GM19324 (cell line): ENCODE measurements at regions not wholly inside any gene's neighbourhood (a gene's known extent, or its start where the extent isn't known, plus 50 kb on each side); places are given as distances from the start of the nearest gene placed in this dataset.

ENCODE experiments used
- ATAC-seq: cut with Tn5 transposase; IDR thresholded peaks from one replicate; pipeline ENCODE4 v1.9.1; 2021; ENCODE audit warnings: mild to moderate bottlenecking, moderate library complexity; ENCODE audit not compliant: unreplicated experiment, low FRiP score

DNA sequence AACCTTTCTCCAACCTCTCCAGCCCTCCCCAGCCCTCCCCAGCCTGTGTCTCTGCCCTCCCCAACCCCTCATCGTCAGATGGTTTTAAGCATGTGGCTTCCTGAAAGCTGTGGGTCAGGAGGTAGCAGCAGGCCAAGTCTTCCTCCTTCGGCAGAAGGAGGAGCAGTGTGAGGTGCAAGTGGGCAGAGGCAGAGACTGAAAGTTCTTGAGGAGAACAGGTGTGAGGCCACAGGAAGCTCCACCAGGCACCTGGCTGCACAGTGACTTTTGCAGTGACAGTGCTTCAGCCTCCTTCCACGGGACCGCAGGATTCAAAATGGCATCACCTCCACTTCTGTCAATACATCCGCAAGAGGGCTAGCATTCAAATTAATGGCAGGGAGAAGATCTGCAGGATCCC lies 203.9 kb upstream of the LEF1 start:
- no peak for ATAC-seq

- ATAC-seq, result no peak
Measured at GRCh38 chr4:108371282-108371681, 202.6 kb upstream of the LEF1 start.

DNA sequence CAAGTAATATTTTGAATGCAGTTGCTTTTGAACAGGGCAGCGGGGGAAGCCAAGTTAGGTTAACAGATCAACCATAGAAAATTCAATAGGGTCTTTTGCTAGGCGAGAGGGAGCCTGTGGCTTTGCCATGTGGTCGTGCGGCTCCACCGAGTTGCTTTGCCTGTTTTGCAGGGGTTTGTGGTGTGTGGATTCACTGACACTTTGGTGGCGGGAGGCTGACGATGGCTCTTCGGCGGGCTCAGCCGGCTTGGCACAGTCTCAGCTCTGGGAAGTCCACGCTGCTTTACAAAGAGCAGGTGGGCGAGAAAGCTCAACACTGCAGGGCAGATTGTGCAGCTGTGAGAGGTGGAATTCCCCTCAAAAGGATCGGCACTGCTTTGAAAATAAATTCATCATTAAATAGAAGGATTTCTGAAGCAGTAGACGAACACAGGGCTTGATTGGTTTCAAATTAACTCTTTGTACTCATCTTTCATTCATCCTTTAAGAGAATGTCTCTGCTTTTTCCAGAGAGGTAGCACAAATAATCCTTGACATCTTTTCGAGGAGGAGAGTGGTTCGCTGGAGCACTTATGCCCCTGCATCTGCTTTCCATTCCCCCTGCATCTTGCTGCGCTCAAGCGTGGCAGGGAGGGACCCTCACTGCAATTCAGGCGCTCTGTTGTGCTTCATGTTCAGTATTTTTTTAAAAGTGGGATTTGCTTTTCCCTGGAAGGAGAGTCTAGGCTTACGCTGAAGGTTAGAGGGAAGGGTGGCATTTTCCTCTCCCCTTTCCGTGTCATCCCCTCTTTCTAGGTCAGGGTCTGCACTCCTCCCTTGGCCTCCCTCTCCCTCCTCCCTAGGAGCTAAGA lies 201.8 kb upstream of the LEF1 start:
- ATAC-seq, result no peak

DNA sequence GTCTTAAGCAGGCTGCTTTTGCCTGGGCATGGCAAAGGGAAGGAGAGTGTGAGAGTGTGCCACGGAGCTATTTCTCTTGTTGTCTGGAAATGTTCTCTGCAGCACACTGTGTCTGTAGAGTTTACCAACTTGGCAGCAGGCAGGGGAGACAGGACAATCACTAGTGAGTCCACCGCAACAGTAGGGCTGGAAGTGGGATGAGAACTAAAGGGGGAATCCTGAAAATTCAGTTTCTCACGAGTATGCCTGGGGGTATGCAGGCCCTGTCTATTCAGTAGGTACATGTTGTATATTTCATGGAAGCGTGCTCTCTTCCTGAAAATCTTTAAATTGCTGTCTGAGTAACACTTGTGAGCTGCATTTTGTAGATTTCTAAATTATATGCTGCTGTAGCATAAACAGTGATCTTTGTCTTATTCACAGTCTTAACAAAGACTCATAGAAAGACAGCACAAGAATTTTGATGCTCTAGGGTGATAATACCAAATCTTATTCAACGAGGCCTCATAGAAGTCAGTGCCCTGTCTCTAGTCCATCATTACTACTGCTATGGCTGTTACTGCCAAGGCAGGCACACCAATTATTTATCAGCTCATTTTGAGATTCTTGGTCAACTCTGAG lies 200.4 kb upstream of the LEF1 start:
- no peak for ATAC-seq

- no peak for ATAC-seq
Measured at GRCh38 chr4:108367751-108368150, 199.0 kb upstream of the LEF1 start.

GRCh38 chr4:108366716-108367115 lies 198.0 kb upstream of the LEF1 start:
- ATAC-seq, result no peak

DNA sequence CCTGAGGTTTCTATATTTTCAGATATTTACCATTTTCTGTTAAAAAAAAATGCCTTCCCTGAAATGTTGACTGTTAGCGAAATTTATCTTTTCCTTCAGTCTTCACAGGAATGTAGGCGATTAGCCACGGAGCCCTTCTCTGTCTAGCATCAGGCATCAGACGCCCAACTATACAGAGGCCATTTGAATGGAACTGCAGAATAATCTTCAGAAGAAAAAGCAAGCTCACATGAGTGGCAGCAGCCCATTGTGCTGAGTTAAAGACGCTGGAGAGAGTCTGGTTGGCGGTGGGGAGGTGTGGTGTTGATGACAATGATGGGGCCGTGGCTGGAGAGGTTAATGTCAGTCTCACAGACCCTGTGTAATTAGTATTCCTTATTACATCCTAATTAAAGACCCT lies 196.8 kb upstream of the LEF1 start:
- no peak for ATAC-seq

- ATAC-seq, result no peak
Measured at GRCh38 chr4:108361886-108362285, 193.2 kb upstream of the LEF1 start.

DNA sequence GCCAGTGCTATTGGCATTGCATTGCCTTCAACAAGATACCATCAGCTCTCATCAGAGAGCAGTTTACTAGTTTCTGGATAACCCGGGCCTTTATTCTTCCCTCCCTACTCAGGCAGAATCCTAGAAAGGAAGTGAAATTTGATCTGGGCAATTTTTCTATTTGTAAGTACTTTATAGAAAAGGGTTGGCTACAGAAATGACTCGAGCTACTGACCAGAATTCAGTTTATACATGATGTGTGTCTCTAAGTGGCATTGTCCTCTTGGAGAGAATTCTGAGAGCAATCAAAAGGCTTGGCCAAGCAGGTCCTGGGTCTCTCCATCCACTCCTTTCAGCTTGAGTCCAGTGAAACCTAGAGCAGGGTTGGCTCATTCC lies 192.7 kb upstream of the LEF1 start:
- ATAC-seq, result no peak

GRCh38 chr4:108360754-108361445 lies 192.2 kb upstream of the LEF1 start:
- ATAC-seq, result no peak

DNA sequence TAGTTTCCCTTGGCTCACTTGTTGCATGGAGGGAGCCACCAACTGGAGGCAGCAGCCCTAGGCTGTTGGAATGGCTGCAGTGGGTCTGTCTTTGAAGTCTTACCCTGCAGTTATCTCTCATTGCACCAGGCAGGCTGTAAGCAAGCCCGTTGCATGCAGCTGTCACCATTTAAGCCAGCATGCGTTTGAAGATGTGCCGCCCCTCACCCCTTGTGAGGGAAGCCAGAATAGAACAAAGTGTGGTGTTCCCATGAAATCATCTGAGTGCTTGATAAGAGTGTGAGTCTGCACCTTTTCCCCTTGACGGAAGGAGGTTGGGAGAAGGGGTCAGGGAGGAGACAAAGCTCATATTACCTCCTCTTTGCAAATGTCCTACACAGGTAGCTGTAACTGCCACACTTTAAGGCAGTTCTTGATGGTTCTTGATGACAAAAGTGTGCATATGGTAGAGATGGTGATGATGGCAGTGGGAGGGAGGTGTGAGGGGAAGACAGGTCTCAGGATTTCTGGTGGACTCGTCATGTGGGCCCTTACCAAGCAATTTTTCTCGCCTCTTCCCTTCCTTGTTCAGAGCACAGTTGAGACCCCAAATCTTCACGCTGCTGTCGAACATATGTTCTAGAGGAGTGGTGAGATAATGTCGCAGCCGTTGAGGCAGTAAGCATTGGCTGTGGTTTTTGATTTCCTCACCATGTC lies 191.4 kb upstream of the LEF1 start:
- ATAC-seq, result no peak

- ATAC-seq, result no peak
Measured at GRCh38 chr4:108359130-108359985, 190.6 kb upstream of the LEF1 start.

DNA sequence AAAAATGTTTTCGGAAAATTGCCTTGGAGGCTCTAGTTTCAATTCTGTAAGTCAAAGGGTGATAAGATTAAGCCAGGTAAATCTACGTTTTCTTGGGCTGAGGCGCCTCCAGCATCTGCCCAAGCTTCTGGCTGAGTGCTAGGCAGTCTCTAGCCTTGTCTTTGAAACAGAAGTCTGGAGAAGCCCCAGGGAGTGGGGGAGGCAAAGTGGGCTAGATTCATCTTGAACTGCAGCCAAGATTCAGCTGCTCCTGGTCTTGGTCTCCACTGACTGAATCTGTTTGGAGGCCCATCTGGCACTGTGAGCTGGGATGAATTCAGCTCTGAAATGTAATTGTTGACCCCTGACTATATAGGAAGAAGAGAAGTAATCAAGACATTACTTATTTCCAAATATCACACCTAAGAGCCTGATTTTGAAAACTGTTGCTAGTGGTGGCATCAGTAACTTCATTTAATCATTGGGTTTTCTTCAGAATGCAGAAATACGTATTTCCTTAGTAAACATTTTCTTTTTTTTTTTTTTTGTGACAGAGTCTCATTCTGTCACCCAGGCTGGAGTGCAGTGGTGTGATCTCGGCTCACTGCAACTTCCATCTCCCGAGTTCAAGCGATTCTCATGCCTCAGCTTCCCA lies 187.3 kb upstream of the LEF1 start:
- no peak for ATAC-seq

- ATAC-seq, result no peak
Measured at GRCh38 chr4:108355186-108355901, 186.6 kb upstream of the LEF1 start.

GRCh38 chr4:108352664-108353308 lies 184.1 kb upstream of the LEF1 start:
- no peak for ATAC-seq

DNA sequence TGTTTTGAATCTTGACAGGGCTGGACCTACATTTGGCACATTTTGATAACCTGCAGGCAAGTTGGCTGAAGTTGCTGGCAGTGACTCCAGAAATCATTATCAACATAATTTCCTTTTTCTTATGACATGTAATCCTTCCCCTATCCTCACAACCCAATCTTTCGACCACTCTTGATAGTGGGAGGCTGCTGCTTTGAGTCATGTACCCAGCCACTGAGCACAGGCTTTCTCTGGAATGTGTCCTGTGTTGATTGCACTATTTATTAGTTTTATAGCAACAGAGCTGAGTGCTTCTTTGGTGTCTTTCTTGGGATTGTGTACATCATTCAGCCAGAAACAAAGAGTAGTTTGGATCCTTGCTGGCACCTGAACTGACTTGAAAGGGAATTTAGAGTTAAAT lies 183.1 kb upstream of the LEF1 start:
- no peak for ATAC-seq

DNA sequence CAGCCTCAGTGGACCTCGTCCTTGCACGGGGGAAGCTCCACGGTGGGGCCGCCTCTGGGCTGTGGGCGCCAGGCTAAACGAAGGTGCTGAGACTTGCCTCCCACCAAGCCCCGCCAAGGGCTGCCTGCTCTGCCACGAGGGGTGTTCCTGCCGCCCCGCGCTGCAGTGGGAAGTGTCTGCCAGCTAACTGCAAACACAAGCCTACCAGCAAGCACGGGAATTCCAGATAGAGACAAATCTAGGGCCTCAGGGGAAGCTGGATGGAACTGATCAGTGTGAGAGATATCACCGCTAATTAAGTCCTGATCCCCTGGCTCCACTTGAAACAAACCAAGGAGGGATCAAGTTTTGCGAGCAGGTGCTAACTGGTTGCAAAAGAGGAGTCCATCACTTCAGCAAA lies 181.6 kb upstream of the LEF1 start:
- ATAC-seq, result no peak

- ATAC-seq, result no peak
Measured at GRCh38 chr4:108346818-108347210, 178.1 kb upstream of the LEF1 start.
